8988T (cell line): ENCODE measurements at regions not wholly inside any gene's neighbourhood (a gene's known extent, or its start where the extent isn't known, plus 50 kb on each side); places are given as distances from the start of the nearest gene placed in this dataset.
"Not testable (repeated sequence)": the region's sequence is repeated elsewhere in the genome, so short reads cannot be mapped to it uniquely, and the experiment has no call there.

Experiments used
- DNase-seq: peaks from one replicate; pipeline ENCODE4 v3.0.0; 2011

DNA sequence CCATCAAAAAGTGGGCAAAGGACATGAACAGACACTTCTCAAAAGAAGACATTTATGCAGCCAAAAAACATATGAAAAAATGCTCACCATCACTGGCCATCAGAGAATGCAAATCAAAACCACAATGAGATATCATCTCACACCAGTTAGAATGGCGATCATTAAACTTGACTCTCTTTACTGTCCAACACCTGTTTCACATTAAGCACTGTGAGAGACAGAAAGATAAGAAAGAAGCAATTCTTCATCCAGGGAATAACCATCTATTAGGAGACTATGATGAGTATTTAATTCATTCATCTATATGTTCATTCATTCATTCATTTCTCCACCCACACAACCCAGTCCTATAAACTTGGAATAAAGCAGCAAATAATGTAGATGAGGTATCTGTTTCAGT, 334.3 kb downstream of the C12orf75 start:
- DNase-seq = not testable (repeated sequence)

DNA sequence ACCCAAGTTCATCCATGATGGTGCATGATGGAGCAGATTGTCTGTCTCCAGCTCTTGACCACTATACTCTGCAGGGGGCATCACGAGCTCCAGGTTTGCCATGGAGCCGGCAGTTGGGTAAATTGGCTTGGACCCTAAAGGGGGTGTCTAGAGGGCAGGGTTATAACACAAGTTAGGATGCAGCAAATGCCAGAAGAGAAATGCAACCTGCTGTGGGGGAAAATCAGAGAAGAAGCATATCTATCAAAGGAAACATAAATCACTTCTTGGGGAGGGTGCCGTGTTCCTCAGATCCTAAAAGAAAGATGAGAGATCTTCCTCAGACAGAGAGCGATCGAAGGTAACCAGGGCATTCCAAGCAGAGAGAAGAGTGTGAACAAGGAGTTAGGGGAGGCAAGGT, 334.9 kb downstream of the C12orf75 start:
- no peak for DNase-seq

DNA sequence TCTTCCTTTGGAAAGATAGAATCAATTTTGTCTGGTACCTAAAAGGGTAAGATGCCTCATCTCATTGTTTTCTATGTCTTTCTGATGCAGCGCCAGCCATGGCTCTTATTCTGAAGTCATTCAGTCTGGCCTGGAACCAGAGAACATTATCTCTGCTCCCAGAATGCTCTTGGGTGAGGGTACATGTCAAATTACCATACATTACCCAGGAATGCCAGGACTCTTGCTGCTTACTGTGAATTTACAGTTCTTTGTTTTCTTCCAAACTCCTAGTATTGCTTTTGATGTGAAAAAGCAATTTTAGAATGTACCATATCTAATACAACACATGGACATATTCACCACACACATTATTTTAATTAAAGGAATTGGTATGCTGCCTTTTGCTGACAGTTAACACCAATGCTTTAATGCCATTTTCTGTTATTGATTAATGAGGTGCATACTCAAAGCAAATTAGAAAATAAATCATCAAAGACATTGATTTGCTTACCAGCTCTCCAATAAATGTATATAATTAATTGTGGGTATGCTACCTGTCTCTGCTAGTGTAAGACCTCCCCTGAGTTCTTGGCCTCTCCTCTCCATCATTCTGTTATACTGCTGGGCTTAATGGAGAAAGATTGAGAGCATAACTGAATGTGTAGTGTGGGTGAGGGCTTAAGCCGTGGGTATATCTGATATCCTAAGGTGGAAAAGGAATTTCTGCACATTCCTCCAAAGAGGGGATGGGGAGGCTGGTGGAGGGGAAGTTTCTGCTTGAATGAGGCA, 337.7 kb downstream of the C12orf75 start:
- DNase-seq = no peak

DNA sequence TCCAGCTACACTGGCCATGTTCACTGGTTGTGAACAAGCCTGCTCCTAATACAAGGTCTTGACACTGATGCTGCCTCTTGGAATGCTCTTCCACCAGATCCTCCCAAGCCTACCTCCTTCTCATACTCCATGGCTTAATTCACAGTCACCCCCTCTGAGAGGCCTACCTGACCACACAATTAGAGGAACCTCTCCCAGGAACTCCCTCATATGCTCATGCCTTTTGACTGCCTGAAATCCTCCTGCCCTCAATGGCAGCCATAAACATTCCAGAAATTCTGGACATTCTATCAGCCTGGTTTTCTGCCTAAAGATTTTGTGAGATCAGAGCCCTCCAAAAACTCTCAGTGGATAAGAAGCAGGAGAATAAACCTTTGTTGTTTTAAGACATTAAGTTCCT, 340.2 kb downstream of the C12orf75 start:
- no peak for DNase-seq

DNA sequence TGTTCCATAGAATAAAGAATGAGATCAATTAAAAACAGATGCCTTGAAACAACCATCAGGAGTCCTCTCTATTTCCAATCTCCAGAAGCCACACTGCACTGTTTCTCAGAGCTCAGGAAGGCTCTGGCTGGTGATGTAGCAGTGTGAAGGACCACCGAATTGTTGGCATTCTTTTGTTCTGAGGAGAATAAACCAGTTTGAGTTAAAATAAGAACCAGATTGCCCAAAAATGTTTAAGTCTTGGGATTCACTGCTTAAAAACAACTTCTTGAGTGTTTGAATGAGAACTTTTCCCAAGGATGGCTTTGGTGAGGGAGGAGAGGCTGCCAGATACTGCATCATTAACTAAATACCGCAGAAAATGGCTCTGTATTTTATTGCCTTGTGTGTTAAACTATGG, 341.2 kb downstream of the C12orf75 start:
- DNase-seq = no peak

DNA sequence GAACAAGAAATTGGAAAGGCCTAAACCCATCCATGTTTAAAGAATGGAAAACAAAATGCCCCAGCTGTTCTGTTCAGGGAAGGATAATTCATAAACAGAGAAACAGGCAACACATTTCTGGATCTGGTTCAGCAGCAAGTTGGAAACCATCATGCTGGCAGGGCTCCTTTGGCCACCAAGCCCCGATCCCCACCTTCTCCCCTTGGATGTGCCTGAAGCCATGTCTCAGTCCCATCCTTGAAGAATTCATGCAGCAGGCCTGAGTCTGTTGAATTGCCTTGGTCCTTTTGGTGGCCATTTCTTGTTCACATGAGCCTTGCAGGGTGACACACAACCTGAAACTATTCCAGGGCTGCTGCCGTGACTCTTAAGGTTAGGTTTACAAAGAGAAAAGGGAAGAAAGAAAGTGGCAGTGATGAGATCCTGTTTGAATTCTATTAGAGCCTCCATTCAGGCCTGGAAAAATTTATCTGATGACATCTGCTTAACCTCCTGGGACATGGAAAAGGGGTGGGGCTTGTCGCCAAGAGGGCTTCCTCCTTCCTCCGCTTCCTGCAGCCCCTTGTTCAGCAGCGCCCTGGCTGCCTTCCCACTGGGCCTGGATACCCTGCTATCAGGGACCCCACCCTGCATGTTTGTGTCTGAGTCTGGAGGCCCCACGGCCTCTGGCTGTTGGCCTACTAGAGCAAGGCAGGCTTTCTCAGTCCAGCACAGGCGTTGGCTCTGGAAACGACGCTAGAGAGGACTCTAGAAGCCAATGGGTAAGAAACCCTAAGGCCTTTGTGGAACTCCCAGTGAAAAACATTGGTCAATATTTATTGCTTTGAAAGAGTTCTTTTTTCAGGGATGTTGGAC, 341.9 kb downstream of the C12orf75 start:
- no peak for DNase-seq

DNA sequence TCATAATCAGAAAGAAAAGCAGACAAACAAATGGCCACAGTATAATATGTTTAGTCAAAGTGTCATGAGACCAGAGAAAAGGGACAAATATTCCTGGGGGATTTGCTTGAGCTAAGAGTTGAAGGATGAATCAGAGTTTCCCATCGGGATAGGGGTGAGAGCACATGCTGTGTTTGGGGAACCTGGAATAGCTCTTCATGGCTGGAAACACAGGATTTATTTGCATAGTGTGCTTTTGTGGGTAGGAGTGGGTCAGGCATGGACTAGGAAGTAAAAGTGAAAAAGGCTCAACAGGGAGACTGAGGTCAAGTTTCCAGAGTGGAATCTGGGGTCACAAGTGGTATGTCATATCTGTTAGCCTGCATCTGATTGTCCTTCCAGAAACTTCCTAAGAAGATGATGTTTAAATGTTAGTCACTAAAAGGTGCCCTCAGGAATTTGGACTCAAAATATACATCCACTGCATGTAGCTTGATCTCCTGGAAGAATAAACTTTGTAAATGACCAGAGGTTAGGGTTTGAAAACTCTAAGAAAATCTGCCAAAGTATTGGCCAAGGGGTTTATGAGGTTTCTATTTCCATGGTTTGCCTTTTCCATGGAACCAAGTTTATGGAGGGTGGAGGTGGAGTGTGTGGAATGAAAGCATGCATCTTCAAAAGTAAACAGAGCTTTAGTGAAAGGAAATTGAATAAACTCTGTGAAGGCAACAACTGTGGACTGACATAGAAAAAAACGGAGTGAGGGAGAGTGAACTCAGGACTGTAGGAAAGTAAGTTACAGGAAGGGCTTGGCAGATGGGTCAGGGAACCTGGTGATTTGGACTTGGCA, 344.6 kb downstream of the C12orf75 start:
- no peak for DNase-seq

DNA sequence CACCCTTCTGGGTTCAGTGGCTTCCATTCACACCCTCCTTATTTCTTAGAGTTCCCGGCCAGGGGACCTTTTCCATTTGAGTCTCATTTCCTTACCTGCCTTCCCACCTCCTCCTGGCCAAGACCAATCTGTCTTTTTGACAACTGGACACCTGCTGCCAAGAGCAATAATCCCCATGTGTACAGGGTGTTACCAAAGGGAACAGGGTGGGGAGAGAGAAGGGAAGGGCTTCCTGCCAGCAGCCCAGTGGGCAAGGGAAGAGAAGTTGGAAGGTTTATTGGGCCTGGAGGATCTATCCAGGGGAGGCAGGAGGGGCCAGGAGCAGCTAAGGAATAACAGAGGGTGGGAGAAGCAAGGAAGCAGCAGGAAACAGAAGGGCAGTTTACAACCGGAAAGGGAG, 346.2 kb downstream of the C12orf75 start:
- no peak for DNase-seq

DNA sequence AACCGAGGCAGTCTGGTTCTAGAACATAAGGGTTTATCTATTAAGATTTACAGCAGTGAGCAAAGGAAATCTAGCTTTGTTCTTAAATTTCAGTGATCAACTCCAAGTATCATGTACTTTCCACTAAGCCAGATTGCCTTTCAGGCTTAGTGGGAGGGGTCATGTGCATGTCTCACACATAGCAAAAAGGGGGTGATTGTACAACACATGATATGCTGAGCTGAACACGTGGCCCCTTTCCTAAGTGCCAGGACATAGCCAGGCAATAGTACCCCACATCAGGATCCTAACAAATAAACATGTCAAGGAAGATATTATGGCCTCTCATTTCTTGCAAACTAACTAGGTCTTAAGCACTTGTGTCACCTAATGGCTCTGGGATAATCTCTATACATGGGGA, 347.2 kb downstream of the C12orf75 start:
- DNase-seq = no peak

DNA sequence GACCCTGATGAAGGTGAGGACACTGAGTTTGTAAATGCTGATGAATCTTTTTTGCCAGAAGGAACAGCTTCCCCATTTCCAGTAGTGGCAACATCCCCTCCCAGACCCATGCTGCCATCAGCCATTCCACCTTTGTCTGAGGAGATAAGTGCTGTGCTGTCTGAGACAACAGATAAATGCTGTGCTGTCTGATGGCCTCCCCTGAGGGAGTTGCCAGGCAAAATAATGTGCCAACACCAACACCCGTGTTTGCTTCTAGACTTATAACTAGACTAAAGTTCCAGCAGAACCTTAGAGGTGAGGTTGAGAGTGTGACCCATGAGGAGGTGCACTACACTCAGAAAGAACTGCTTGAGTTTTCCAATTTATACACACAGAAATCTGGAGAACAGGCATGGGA, 349.5 kb downstream of the C12orf75 start:
- DNase-seq = no peak

DNA sequence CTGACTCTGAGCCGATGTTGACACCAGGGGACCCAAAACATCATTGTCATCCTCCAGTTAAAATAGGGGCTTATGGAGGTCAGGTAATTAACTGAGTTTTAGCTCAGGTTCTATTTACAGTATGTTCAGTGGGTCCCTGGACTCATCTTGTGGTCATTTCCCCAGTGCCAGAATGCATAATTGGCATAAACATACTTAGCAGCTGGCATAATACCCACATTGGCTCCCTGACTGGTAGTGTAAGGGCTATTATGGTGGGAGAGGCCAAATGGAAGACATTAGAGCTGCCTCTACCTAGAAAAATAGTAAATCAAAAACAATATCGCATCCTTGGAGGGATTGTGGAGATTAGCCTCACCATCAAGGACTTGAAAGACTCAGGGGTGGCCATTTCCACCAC, 350.9 kb downstream of the C12orf75 start:
- DNase-seq = no peak

DNA sequence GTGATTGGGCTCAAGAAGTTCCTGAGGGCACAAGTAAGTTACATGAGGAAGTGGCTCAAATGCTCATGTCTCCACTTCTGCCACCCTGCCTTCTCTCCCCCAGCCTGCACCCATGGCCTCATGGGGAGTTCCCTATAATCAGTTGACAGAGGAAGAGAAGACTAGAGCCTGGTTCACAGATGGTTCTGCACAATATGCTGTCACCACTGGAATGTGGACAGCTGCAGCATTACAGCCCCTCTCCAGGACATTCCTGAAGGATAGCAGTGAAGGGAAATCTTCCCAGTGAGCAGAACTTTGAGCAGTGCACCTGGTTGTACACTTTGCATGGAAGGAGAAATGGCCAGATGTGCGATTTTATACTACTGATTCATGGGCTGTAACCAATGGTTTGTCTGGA, 352.3 kb downstream of the C12orf75 start:
- not testable (repeated sequence) for DNase-seq

DNA sequence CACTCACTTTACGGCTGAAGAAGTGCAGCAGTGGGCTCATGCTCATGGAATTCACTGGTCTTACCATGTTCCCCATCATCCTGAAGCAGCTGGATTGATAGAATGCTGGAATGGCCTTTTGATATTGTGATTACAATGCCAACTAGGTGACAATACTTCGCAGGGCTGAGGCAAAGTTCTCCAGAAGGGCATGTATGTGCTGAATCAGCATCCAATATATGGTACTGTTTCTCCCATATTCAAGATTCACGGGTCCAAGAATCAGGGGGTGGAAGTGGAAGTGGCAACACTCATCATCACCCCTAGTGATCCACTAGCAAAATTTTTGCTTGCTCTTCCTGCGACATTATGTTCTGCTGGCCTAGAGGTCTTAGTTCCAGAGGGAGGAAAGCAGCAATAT, 353.3 kb downstream of the C12orf75 start:
- DNase-seq = not testable (repeated sequence)

DNA sequence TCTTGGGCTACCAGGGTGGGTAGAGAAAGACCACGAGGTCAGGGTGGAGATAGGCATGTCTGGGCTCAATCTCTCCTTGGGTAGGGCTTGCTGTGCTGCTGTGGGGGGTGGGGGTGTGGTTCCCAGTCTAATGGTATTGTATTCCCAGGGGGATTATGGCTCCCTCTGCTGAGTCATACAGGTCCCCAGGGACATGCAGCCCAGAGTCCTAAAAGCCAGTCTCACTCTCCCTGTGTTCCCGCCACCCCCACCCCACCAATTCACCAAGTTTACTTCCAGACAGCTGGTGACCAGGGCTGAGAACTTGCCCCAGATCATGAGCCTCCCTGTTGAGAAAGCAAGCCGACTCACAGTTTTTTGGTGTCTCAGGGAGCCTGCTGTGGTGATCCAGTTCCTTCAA, 367.6 kb downstream of the C12orf75 start:
- no peak for DNase-seq

DNA sequence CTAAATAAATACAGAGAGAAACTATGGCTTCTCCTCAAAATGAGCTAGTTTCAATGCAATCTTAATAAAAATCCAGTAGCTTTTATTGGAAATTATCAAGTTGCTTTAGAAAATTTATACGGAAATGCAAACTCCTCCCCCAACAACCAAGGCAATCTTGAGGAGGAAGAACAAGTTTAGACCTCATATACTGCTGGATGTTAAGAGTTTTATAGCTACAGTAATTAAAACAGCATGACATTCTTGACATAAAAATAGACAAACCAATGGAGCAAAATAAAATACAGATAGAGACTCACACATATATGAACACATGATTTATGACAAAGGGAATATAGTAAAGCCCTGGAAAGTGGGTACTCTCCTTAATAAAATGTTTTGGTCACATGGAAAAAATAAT, 368.7 kb downstream of the C12orf75 start:
- no peak for DNase-seq

DNA sequence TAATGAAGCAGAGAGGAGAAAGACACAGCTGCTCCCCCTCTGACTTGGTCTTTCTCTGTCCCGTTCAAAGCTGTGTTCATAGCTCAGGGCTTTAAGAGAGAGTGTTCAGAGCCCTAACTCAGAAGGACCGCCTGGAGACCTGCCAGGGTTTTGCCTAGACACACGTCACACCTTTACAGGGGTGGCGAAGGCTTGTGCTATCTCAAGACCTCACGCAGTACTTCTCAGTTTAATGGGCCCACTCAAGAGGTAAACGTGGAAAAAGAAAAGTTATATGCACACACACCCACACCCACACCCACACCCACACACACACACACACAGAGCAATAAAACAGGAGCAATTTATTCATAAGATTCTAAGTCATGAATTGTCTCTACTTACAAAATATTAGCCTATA, 374.3 kb downstream of the C12orf75 start:
- no peak for DNase-seq

DNA sequence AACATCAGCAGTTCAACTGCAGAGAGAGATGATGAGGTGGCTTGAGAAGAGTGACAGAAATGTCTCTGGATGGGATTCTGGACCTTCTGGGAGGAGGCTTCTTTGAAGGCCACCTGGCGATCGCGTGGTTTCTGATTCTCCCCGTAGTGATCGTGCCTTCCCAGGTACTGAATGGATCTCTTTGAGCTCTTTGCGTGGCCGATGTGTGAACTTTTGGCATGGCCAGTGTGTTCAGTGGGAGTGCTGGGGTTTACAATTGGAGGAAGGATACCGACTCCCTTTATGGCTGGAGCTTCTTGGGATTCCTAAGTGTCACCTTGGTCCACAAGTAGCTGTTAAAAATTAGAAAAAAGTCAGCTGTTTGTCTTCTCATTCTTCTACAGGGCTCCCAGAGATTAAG, 374.7 kb downstream of the C12orf75 start:
- no peak for DNase-seq

DNA sequence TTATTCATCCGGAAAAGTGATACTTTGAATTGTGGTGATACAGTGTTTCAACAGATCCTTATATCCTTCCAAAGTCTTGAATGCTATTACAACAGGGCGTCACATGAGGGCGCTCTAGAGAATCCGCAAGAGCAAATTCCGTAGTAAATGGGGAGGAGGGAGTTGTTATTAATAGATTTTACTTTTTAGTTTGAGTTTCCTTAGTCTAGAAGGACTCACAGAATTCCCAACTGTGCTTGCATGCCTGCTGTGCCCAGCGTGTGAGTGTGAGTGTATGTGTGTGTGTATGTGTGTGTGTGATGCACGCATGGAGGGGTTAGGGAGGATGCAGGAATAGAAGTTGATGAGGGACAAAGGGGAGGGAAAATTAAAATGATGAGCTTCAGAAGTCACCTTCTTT, 375.3 kb downstream of the C12orf75 start:
- DNase-seq = peak; percentile 14

DNA sequence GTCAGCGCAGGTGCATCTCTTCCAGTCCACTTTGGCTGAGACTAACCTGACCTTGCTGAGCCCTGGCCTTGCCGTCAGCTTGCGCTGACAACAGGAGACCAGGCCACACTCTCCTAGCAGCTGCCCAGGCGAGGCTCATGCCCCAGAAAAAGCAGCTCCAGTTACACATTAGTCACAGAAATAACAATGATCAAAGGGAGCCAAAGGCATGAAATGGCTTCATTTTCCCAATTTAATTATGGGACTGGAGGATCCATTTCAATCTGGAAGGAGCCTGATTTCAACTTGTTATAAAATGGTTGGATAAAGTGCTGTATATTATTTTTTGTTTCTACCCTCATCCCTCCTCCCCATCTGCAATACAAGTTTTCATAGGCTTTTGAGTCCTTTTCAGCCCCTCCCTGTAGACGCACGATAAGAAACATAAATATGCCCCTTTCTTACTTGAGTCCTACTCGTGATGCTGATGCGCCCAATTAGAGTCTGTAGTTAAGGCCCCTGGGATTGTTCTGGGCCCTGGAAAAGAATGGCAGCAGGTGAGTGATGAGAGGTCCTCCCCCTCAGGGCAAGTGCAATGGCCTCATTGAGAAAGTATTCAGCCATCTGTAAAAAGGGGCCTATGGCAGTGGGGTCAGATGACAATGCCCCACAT, 376.0 kb downstream of the C12orf75 start:
- no peak for DNase-seq

DNA sequence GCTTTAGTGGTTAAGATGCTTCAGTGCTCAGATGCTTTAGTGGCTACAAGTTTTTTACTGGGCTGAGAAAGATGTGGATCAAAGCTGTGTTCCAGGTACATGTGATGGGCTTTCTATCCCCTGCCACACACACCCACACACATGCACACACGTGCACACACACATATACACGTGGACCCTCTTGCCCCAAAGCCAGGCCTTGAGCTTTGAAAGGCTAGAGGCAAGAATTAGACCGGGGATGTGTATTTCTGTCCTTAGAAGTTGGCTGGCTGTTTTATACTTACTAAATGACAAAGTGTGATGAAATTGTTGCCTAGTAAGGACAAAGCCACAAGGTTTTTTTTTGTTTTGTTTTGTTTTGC, 376.5 kb downstream of the C12orf75 start:
- no peak for DNase-seq

DNA sequence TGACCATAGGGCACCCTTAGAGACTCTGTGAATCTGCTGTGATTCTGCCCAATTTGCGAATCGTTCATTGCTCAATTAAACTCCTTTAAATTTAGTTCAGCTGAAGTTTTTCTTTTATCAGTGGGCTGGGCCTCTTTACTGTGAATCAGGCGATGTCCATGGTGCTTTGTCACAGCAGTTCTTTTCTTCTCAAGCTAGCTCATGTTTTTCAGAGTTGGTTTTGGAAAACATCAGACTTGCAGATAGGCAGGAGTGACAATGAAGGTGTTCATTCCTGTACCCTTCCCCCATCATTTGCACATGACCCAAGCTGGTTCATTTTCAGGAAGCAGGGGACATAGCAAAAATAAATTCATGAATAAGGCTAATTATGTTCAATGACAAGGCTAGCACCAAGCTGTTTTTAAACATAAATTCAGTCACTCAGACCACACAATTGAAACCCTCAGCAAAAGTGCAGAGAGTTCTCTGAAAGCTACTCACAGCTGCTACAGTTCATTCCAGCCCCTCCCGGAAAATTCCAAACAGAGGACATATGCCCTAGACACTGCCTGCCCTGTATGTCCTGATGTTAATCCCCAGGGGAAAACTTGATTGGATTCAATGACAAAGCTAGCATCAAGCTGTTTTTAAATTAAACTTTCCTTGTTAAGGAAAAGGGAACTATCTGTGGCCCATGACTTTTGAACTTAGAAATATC, 383.3 kb downstream of the C12orf75 start:
- no peak for DNase-seq

DNA sequence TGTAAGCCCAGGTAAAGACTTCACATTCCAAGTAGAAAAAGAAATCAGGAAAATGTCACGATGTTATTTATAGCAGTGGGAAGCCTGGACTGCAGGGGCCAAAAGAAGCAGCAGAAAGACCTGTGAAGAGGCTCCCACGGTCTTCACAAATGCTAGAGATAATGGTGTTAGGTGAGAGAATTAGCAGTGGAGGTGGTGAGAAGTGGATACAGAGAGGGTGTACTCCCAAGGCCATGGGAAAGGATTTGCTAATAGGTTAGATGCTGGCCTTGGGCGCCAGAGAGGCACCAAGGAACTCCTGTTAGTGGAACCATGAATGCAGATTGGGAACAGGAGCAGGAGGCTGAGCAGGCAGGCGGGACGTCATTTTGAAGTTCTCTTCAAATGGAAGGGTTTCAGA, 386.1 kb downstream of the C12orf75 start:
- DNase-seq = no peak
